ENCODE measurements at regions not wholly inside any gene's neighbourhood (a gene's known extent, or its start where the extent isn't known, plus 50 kb on each side); places are given as distances from the start of the nearest gene placed in this dataset.

DNA sequence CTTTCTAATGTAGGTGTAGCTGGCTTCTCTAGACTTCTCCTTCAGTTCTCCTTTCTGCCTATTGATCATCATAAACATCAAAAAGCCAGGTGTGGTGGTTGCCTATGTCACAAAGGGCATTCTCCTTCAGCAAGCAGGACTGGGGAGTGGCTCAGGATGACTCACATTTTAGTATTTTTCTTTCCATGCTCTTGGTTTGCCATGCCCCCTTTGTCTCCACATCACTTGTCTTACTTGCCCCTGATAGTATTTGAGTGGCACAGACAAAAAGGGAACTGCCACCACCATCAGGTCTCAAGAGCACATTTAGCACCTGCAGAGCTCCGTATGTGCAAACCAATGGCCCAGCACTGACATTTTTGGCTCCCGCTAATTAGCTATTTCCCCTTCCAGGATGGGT lies 698.8 kb downstream of the DHX35 start:
- TF ChIP-seq, protein P1, sequence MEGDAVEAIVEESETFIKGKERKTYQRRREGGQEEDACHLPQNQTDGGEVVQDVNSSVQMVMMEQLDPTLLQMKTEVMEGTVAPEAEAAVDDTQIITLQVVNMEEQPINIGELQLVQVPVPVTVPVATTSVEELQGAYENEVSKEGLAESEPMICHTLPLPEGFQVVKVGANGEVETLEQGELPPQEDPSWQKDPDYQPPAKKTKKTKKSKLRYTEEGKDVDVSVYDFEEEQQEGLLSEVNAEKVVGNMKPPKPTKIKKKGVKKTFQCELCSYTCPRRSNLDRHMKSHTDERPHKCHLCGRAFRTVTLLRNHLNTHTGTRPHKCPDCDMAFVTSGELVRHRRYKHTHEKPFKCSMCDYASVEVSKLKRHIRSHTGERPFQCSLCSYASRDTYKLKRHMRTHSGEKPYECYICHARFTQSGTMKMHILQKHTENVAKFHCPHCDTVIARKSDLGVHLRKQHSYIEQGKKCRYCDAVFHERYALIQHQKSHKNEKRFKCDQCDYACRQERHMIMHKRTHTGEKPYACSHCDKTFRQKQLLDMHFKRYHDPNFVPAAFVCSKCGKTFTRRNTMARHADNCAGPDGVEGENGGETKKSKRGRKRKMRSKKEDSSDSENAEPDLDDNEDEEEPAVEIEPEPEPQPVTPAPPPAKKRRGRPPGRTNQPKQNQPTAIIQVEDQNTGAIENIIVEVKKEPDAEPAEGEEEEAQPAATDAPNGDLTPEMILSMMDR (IDR thresholded peaks at IDR 0.05): no peak
- TF ChIP-seq POLR2A (IDR thresholded peaks at IDR 0.05) (no peak), POLR2AphosphoS5 (IDR thresholded peaks at IDR 0.05; ENCODE audit: insufficient read depth in 1 of 2, low read depth in 1 of 2) (no peak)
